Activated T-helper 2 cell treated with anti-CD3 and anti-CD28 coated beads, Interferon-gamma antibody, Interleukin-2, Interleukin-4, amounts not matched to agents 10 μg/mL and 5 μg/mL and 100 μg/mL, durations not matched to agents 14 hours and 24 hours and 36 hours (primary cell): ENCODE measurements at regions not wholly inside any gene's neighbourhood (a gene's known extent, or its start where the extent isn't known, plus 50 kb on each side); places are given as distances from the start of the nearest gene placed in this dataset.

Source experiments
- DNase-seq: peaks from one replicate; pipeline ENCODE4 v3.0.0; 2021; ENCODE audit warnings: low spot score
- H3K27ac Mint-ChIP-seq: one replicate; pipeline ENCODE4 v1.8.0; 2021; ENCODE audit warnings: mixed read lengths
- H3K27me3 Mint-ChIP-seq: one replicate; pipeline ENCODE4 v1.8.0; 2021; ENCODE audit warnings: low read depth, mixed read lengths
- H3K36me3 Mint-ChIP-seq: one replicate; pipeline ENCODE4 v1.8.0; 2021; ENCODE audit warnings: low read depth, mixed read lengths
- H3K4me1 Mint-ChIP-seq: one replicate; pipeline ENCODE4 v1.8.0; 2021; ENCODE audit warnings: low read depth, mixed read lengths
- H3K4me3 Mint-ChIP-seq: one replicate; pipeline ENCODE4 v1.8.0; 2021; ENCODE audit warnings: low read depth, mild to moderate bottlenecking, moderate library complexity, mixed read lengths
- H3K9me3 Mint-ChIP-seq: one replicate; pipeline ENCODE4 v1.8.0; 2021; ENCODE audit warnings: mixed read lengths
- intact Hi-C: fragments of 100-400 bp; cut with micrococcal nuclease; formaldehyde crosslinking; loops from one replicate; pipeline ENCODE4 v1.15.1; 2023

DNA sequence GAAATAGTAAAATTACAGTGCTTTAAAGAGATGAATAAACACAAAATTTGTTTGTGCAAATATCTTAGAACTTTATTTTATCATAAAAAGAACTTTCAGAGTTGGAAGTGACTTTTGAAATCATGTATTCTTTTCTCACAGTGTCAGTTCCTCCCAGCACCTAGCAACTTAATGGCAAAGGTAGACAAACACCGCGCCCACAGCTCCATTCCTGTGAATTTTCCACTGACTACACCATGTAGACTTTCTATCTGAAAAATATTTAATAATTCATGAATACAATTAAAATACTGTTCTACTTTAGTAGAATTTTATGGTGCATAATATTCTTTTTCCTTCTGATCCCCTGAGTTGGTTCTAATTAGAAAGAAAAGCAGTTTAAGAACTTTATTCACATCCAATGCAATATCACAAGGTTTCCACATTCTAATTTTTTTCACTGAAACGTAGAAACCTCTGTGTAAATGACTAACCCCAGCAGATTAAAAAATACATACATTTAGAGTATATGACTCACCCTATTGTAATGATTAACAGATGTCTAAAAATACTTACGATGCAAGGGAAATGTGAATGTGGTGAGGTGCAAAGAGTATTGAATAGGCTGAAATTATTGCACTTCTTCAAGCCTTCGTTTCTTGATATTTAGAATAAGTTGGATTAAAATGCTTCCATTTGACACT, 218.2 kb upstream of the CCDC179 start:
- Mint-ChIP-seq H3K4me3 (no peak overlapping the region), H3K36me3 (no peaks in the 10 kb centered on the region), H3K27ac (no peak overlapping the region), H3K4me1 (no peaks in the 10 kb centered on the region), H3K9me3 (no peaks in the 10 kb centered on the region), H3K27me3 (no peaks in the 10 kb centered on the region)
- intact Hi-C loops, result no loop called here
- DNase-seq, result no peak

DNA sequence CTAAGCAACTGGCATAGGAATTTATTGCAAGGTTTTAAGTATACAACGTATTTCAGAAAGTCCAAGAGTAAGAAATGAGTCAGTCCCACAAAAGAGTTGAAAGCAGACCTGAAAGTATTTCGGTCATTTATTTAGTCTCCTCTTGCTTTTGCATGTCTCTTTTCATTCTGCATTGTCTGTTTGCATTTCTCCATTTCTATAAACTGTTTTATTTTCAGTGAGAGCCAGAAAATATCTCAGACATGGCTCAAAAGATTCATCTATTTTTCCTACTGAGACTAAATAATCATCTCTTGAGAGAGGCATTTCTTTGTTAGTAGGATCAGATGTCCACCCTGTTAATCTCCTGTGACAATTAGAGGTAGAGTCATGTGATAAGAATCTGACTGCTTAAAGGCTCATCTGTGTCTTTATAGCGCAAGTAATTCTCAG, 219.1 kb upstream of the CCDC179 start:
- no peaks in the 10 kb centered on the region for H3K4me1 Mint-ChIP-seq
- no peaks in the 10 kb centered on the region for H3K36me3 Mint-ChIP-seq
- no peak for DNase-seq
- intact Hi-C loops, result no loop called here
- no peak overlapping the region for H3K27ac Mint-ChIP-seq
- no peak overlapping the region for H3K4me3 Mint-ChIP-seq
- H3K27me3 Mint-ChIP-seq, result no peaks in the 10 kb centered on the region
- H3K9me3 Mint-ChIP-seq, result no peaks in the 10 kb centered on the region

DNA sequence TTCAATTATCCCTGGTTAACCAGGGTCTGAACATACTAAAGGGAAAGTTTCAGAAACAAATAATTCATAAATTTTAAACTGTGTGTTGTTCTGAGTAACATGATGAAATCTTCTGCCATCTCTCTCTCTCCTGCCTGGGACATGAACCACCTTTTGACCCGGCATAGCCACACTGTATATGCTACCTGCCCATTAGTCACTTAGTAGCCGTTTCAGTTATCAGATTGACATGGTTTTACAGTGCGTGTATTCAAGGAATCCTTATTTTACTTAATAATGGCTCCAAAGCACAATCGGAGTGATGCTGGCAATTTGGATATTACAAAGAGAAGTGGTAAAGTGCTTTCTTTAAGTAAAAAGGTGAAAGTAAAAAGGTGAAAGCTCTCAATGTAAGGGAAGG, 227.1 kb upstream of the CCDC179 start:
- intact Hi-C loops, result no loop called here
- no peaks in the 10 kb centered on the region for H3K9me3 Mint-ChIP-seq
- no peak overlapping the region for H3K27ac Mint-ChIP-seq
- H3K4me3 Mint-ChIP-seq, result no peak overlapping the region
- no peaks in the 10 kb centered on the region for H3K27me3 Mint-ChIP-seq
- DNase-seq, result no peak
- H3K36me3 Mint-ChIP-seq, result no peaks in the 10 kb centered on the region
- no peaks in the 10 kb centered on the region for H3K4me1 Mint-ChIP-seq

DNA sequence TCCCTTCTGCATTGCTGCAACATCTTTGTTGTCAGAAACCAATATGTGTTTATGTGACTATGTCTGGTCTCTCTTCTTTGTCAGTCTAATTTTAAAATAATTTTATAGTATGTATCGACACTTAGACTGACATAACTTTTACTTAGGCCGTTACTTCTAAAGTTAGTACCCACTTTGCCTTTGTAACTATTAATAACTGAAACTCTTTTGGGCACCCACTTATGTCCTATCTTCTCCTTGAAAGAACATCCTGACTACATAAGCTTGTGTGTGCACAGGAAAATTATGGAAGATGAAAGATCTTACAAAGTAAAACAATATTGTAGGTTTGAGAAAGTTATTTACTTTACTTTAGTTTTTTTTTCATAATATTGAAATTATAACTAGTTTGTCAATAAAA, 230.4 kb upstream of the CCDC179 start:
- Mint-ChIP-seq H3K4me3 (no peak overlapping the region), H3K27ac (no peak overlapping the region), H3K9me3 (no peaks in the 10 kb centered on the region), H3K4me1 (no peaks in the 10 kb centered on the region), H3K36me3 (no peaks in the 10 kb centered on the region), H3K27me3 (no peaks in the 10 kb centered on the region)
- intact Hi-C loops, result no loop called here
- DNase-seq, result no peak

DNA sequence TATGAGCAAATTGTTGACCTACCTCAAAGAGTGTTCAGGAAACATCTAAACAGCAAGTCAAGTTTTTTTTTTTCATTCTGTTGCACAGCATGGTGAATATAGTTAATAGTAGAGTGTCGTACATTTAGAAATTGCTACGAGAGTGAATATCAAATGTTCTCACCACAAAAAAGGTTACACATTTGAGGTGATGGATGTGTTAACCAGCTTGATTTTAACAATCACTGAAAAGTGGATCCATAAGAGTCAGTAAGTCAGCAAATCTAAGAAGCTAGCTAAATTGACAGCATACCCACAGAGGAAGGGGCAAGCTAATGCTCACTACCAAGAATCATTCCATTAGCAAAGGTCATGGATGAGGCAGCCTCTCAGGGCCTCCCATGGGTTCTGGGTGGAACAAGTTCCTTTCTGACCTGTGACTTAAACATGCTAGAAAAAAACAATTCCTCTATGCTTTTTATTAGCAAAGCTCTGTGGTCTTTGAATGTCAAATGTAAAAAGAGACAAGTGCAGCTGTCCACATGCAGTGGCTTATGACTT, 235.4 kb upstream of the CCDC179 start:
- intact Hi-C loops, result no loop called here
- Mint-ChIP-seq H3K27me3 (no peaks in the 10 kb centered on the region), H3K27ac (no peak overlapping the region), H3K4me1 (no peaks in the 10 kb centered on the region), H3K9me3 (no peaks in the 10 kb centered on the region), H3K4me3 (no peak overlapping the region), H3K36me3 (no peaks in the 10 kb centered on the region)
- no peak for DNase-seq

DNA sequence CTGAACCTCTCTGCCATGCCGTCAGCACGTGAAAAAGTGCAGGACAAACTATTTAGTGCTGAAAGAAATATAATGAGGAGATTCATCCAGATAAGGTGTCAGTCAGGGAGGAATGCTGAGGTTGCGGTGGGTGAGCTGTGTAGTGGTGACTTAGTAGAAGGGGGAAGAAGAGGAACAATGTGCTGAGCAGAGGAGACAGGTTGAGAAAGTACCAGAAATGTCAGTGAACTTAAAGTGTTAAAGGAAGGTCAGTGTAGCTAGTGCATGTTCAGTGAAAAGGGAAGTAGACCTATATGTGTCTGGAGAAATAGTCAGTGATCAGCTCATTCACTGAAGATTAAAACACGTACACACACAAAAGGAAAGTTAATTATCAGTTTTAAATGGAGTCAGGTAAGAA, 237.6 kb upstream of the CCDC179 start:
- no peak overlapping the region for H3K27ac Mint-ChIP-seq
- H3K36me3 Mint-ChIP-seq, result no peaks in the 10 kb centered on the region
- H3K27me3 Mint-ChIP-seq, result no peaks in the 10 kb centered on the region
- no peaks in the 10 kb centered on the region for H3K4me1 Mint-ChIP-seq
- no peak overlapping the region for H3K4me3 Mint-ChIP-seq
- no peak for DNase-seq
- no peaks in the 10 kb centered on the region for H3K9me3 Mint-ChIP-seq
- intact Hi-C loops, result no loop called here

DNA sequence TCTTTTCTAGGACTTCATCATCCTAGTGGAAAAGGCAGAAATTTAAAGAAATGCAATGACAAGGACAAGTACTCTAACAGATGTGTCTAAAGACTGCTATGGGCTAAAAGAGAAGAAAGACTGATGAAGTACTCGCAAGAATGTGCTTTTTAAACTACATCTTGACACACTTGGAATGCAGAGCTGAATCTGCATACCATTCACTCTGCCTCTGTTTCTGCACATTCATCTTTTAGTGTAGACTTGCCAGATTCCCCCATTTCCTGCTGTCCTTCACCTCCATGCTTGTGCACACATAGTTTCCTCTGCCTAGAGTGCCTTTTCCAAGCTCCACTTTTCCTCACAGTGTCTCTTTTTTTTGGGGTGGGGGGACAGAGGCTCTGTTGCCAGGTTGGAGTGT, 239.0 kb upstream of the CCDC179 start:
- Mint-ChIP-seq H3K27me3 (no peaks in the 10 kb centered on the region), H3K4me3 (no peak overlapping the region), H3K9me3 (no peaks in the 10 kb centered on the region), H3K36me3 (no peaks in the 10 kb centered on the region), H3K27ac (no peak overlapping the region), H3K4me1 (no peaks in the 10 kb centered on the region)
- DNase-seq, result no peak
- intact Hi-C loops, result no loop called here

DNA sequence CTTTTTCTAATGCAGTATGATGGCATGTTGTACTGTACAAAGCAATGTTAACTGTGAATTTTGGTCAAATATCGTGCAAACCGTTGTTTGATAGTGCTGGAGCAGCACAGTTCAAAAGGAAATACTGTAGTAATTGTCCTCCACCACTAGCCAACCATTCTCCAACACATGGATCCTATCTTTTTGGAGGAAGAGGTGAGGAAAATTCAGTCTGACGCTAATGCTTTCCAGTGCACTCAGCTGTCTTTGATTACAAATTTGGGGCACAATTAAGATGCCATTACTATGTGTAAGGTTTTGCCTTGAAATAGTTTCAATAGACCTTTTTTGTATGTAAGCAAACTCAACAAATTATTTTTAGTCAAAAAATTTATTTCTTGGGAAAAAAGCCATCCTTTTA, 240.5 kb upstream of the CCDC179 start:
- no peaks in the 10 kb centered on the region for H3K27me3 Mint-ChIP-seq
- no peak overlapping the region for H3K27ac Mint-ChIP-seq
- DNase-seq, result no peak
- intact Hi-C loops, result no loop called here
- H3K9me3 Mint-ChIP-seq, result no peaks in the 10 kb centered on the region
- H3K36me3 Mint-ChIP-seq, result no peaks in the 10 kb centered on the region
- H3K4me3 Mint-ChIP-seq, result no peak overlapping the region
- no peaks in the 10 kb centered on the region for H3K4me1 Mint-ChIP-seq

DNA sequence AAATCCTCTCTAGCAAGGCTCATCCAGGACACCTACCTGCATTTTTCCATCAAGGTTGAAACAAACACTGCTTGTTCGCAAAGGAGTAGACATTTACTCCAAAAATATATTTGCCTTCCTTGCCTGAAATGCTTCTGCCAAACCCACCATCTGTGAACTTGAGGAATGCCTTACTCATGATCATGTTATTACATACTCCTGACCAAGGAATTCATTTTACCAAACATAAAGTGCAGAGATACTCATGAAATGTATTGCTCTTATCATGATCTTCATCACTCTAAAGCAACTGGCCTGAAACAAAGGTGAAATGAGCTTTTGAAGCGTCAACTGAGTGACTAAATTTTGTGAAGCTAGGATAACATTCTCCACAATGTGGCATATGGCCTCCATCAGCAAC, 243.1 kb upstream of the CCDC179 start:
- no peaks in the 10 kb centered on the region for H3K4me1 Mint-ChIP-seq
- no peaks in the 10 kb centered on the region for H3K36me3 Mint-ChIP-seq
- H3K27me3 Mint-ChIP-seq, result no peaks in the 10 kb centered on the region
- no peaks in the 10 kb centered on the region for H3K9me3 Mint-ChIP-seq
- no peak overlapping the region for H3K27ac Mint-ChIP-seq
- intact Hi-C loops, result no loop called here
- DNase-seq, result no peak
- no peak overlapping the region for H3K4me3 Mint-ChIP-seq

DNA sequence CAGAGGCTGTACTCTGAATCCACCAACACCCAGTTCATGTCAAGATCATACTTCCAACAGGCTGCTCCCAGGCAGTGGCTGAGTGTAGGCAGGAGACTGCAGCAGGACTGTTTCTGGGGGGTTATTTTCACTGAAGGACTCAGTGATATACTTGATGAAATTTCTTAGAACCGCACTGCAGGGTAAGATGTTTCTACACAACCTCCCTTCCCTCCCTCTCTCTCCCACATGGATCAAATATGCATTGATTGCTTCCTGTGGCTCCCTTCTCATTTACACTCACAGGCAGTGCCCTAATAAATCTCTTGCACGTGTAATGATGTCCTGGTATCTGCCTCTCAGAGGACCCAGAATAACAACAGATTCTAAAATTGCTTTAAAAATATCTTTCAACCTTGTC, 251.3 kb upstream of the CCDC179 start:
- Mint-ChIP-seq H3K27ac (no peak overlapping the region), H3K4me1 (no peaks in the 10 kb centered on the region), H3K27me3 (no peaks in the 10 kb centered on the region), H3K4me3 (no peak overlapping the region), H3K36me3 (no peaks in the 10 kb centered on the region), H3K9me3 (no peaks in the 10 kb centered on the region)
- DNase-seq, result no peak
- intact Hi-C loops, result no loop called here

DNA sequence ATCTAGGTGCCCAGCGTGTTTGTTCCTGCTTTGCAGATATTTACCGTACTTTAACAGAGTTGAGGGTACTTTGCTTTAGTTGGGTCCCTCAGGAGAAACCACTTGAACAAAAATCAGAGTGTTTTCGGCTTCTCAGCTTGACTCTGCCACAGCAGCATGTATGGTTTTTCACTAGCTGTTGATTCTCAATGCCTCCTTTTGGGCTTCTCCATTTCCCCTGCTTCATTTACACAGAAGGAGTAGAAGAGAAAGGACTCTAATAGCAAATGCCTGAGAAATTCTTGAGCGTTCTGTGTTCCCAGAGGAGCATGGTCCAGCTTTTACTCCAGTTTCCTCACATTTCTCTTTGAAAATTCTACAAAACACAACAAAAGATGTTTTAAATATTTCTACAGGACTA, 252.1 kb upstream of the CCDC179 start:
- Mint-ChIP-seq H3K27ac (no peak overlapping the region), H3K4me3 (no peak overlapping the region), H3K27me3 (no peaks in the 10 kb centered on the region), H3K4me1 (no peaks in the 10 kb centered on the region), H3K9me3 (no peaks in the 10 kb centered on the region), H3K36me3 (no peaks in the 10 kb centered on the region)
- intact Hi-C loops, result no loop called here
- no peak for DNase-seq

DNA sequence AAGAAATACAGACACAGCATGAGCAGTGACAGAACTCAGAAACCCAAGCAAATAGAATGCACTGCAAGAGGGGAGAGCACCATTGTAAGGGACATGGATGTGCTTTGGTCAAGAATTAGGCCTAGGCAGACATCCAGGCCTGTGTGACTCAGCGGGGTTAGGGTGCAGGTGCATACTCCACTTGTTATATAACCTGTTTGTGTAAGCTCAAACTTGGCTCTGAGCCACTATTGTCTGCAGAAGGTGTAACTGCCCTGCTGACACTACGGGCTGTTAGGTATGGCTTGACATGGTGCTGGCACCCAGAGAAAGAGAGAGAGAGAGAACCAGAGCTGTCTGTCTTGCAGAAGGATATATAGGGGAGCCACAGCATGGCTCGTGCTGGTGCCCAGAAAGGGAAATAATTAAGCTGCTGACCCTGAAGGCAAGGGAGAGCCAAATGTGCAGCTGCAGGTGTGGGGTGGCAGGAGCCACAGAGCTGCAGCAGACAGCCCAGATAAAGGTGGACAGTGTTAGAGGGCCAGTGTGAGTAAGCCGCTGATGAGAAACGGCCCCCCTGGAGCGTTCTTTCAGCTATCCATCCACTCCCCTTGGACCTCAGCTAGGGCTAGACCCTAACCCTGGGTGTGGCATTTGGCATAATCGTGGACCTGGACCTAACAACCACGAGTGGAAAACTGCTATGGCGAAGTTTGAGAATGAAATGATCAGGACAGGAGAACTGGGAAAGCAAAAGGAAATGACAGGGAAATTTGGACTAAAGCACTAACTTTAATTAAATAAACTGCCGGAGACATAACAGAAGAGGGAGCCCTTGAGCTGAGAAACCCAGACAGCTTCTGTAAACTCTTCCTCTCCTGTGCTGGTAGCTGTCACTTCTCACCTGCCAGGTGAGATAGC, 253.0 kb upstream of the CCDC179 start:
- H3K9me3 Mint-ChIP-seq, result no peaks in the 10 kb centered on the region
- no peak overlapping the region for H3K4me3 Mint-ChIP-seq
- no peak for DNase-seq
- intact Hi-C loops, result no loop called here
- H3K27ac Mint-ChIP-seq, result no peak overlapping the region
- H3K36me3 Mint-ChIP-seq, result no peaks in the 10 kb centered on the region
- no peaks in the 10 kb centered on the region for H3K4me1 Mint-ChIP-seq
- no peaks in the 10 kb centered on the region for H3K27me3 Mint-ChIP-seq

DNA sequence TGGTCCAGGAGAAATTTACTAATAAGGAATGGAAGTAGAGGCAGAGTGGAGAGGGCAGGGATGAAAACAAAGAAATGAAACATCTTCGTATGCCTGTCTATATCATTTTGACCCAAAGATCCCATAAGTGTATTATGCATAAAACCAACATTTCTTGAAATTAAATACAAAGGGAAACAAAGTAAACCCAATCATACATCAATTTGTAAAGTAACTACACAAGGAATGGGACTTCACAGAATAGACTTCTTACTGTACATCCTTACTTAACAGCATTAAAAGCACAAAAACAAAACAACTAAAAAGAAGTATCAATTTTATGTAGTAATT, 253.6 kb upstream of the CCDC179 start:
- no peak for DNase-seq
- intact Hi-C loops, result no loop called here
- Mint-ChIP-seq H3K36me3 (no peaks in the 10 kb centered on the region), H3K4me1 (no peaks in the 10 kb centered on the region), H3K27me3 (no peaks in the 10 kb centered on the region), H3K9me3 (no peaks in the 10 kb centered on the region), H3K4me3 (no peak overlapping the region), H3K27ac (no peak overlapping the region)
